ENCODE measurements at regions not wholly inside any gene's neighbourhood (a gene's known extent, or its start where the extent isn't known, plus 50 kb on each side); places are given as distances from the start of the nearest gene placed in this dataset.

DNA sequence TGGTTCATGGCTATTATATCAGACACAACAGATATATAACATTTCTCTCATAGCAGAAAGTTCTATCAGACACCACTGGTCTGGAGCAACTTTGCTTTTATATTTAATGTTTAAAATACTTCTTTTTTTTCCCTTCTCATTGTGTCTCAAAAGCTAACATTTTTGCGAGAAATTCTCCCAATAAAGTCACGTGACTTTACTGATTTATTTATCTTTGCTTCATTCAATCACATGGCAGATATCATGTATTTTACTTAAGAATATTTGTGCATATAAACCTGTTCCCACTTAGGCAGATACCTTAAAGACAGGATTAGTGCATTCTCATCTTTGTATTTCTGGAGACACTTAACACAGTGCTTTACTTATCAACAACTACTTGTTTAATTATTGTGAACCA, 1093.1 kb upstream of the LRRN3 start:
- TF ChIP-seq TRIM24 (CRISPR knock-in tag; IDR thresholded peaks at IDR 0.05), result no peak
- TF ChIP-seq, protein P1, sequence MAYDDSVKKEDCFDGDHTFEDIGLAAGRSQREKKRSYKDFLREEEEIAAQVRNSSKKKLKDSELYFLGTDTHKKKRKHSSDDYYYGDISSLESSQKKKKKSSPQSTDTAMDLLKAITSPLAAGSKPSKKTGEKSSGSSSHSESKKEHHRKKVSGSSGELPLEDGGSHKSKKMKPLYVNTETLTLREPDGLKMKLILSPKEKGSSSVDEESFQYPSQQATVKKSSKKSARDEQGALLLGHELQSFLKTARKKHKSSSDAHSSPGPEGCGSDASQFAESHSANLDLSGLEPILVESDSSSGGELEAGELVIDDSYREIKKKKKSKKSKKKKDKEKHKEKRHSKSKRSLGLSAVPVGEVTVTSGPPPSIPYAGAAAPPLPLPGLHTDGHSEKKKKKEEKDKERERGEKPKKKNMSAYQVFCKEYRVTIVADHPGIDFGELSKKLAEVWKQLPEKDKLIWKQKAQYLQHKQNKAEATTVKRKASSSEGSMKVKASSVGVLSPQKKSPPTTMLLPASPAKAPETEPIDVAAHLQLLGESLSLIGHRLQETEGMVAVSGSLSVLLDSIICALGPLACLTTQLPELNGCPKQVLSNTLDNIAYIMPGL (CRISPR knock-in tag; IDR thresholded peaks at IDR 0.05; ENCODE audit: borderline replicate concordance in 1 of 2, low read depth in 1 of 2), result no peak
- no peak for TF ChIP-seq PHB2 (IDR thresholded peaks at IDR 0.05; ENCODE audit: partially characterized antibody)
- no peak for TF ChIP-seq ZNF562 (CRISPR knock-in tag; IDR thresholded peaks at IDR 0.05; ENCODE audit: borderline replicate concordance)
- TF ChIP-seq, protein P2, sequence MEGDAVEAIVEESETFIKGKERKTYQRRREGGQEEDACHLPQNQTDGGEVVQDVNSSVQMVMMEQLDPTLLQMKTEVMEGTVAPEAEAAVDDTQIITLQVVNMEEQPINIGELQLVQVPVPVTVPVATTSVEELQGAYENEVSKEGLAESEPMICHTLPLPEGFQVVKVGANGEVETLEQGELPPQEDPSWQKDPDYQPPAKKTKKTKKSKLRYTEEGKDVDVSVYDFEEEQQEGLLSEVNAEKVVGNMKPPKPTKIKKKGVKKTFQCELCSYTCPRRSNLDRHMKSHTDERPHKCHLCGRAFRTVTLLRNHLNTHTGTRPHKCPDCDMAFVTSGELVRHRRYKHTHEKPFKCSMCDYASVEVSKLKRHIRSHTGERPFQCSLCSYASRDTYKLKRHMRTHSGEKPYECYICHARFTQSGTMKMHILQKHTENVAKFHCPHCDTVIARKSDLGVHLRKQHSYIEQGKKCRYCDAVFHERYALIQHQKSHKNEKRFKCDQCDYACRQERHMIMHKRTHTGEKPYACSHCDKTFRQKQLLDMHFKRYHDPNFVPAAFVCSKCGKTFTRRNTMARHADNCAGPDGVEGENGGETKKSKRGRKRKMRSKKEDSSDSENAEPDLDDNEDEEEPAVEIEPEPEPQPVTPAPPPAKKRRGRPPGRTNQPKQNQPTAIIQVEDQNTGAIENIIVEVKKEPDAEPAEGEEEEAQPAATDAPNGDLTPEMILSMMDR (CRISPR knock-in tag; IDR thresholded peaks at IDR 0.05), result no peak
- no peak for TF ChIP-seq GABPA (IDR thresholded peaks at IDR 0.05; ENCODE audit: low read depth, low read length)
- TF ChIP-seq GABPA (CRISPR knock-in tag; IDR thresholded peaks at IDR 0.05; ENCODE audit: low read depth), result no peak
- no peak for TF ChIP-seq SSRP1 (CRISPR knock-in tag; IDR thresholded peaks at IDR 0.05)
- TF ChIP-seq, protein P3, sequence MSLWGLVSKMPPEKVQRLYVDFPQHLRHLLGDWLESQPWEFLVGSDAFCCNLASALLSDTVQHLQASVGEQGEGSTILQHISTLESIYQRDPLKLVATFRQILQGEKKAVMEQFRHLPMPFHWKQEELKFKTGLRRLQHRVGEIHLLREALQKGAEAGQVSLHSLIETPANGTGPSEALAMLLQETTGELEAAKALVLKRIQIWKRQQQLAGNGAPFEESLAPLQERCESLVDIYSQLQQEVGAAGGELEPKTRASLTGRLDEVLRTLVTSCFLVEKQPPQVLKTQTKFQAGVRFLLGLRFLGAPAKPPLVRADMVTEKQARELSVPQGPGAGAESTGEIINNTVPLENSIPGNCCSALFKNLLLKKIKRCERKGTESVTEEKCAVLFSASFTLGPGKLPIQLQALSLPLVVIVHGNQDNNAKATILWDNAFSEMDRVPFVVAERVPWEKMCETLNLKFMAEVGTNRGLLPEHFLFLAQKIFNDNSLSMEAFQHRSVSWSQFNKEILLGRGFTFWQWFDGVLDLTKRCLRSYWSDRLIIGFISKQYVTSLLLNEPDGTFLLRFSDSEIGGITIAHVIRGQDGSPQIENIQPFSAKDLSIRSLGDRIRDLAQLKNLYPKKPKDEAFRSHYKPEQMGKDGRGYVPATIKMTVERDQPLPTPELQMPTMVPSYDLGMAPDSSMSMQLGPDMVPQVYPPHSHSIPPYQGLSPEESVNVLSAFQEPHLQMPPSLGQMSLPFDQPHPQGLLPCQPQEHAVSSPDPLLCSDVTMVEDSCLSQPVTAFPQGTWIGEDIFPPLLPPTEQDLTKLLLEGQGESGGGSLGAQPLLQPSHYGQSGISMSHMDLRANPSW (CRISPR knock-in tag; IDR thresholded peaks at IDR 0.05; ENCODE audit: borderline replicate concordance), result no peak
- TF ChIP-seq, protein P4, sequence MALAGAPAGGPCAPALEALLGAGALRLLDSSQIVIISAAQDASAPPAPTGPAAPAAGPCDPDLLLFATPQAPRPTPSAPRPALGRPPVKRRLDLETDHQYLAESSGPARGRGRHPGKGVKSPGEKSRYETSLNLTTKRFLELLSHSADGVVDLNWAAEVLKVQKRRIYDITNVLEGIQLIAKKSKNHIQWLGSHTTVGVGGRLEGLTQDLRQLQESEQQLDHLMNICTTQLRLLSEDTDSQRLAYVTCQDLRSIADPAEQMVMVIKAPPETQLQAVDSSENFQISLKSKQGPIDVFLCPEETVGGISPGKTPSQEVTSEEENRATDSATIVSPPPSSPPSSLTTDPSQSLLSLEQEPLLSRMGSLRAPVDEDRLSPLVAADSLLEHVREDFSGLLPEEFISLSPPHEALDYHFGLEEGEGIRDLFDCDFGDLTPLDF (CRISPR knock-in tag; IDR thresholded peaks at IDR 0.05), result no peak
